Stomach smooth muscle (tissue), 2 donors: ENCODE measurements at regions not wholly inside any gene's neighbourhood (a gene's known extent, or its start where the extent isn't known, plus 50 kb on each side); places are given as distances from the start of the nearest gene placed in this dataset.

ENCODE experiments used
- H3K27ac ChIP-seq: one replicate; pipeline ENCODE4 v1.7.0; 2013; ENCODE audit warnings: mild to moderate bottlenecking, low read length, inconsistent platforms
- H3K27me3 ChIP-seq, 2 donors: one replicate each; pipeline ENCODE4 v1.7.0; 2013; ENCODE audit warnings: low read length in 2 of 2; ENCODE audit not compliant: insufficient read depth in 2 of 2, control insufficient read depth in 1 of 2
- H3K36me3 ChIP-seq, 2 donors: one replicate each; pipeline ENCODE4 v1.7.0; 2013; ENCODE audit warnings: low read length in 2 of 2; ENCODE audit not compliant: control insufficient read depth in 2 of 2, insufficient read depth in 2 of 2
- H3K4me1 ChIP-seq: one replicate; pipeline ENCODE4 v1.7.0; 2013; ENCODE audit warnings: low read length; ENCODE audit not compliant: control insufficient read depth, insufficient read depth
- H3K4me3 ChIP-seq, 2 donors: one replicate each; pipeline ENCODE4 v1.7.0; 2013; ENCODE audit warnings: low read length in 2 of 2
- H3K9ac ChIP-seq, 2 donors: one replicate each; pipeline ENCODE4 v1.7.0; 2013; ENCODE audit warnings: low read length in 2 of 2, mild to moderate bottlenecking in 1 of 2
- H3K9me3 ChIP-seq, 2 donors: one replicate each; pipeline ENCODE4 v1.7.0; 2013; ENCODE audit warnings: low read length in 2 of 2; ENCODE audit not compliant: control insufficient read depth in 2 of 2
- donor health status: healthy.
- donor health status: Pancreatic carcinoma.

DNA sequence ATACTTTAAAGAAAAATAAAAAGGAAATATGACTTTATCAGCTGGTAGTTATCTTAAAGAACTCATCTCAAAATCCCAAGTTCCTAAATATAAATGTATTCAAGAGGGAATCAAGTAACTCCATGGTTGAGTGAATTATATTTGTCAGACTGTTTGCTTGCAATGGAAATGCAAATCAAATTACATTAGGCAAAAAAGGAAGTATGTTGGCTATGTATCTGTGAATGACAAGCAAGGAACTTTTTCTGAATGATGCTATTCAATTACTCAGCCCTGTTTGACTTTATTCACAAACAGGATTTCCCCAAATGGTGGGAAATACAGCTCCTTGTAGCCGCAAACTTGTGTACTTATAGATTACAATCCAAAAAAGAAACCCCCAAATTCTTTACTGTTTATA, 309.1 kb downstream of the ARL6IP6 start:
- no peaks in the 10 kb centered on the region for H3K9me3 ChIP-seq
- H3K36me3 ChIP-seq: no peaks in the 10 kb centered on the region
- H3K27ac ChIP-seq: no peak overlapping the region
- no peaks in the 10 kb centered on the region for H3K4me1 ChIP-seq
- no peak overlapping the region for H3K9ac ChIP-seq
- H3K27me3 ChIP-seq: no peaks in the 10 kb centered on the region
- H3K4me3 ChIP-seq: no peak overlapping the region

DNA sequence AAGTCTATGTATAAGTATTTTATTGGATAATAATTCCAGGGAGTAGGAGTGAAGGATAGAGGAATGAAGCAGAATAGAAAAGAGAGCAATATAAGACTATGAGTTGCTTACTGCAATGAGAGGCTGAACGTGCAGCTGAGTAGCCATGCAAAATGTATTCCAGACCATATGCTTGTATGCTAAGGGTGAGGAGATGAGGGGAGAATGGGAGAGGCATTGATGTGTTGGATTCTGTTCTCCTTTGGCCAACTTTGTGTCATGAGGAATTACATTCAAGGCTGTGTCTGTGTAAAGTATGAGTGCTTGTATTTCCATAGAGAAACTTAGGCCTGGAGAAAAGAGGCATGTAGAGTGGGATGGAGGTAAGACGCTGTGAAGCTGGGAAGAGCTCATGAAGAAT, 301.8 kb downstream of the ARL6IP6 start:
- no peak overlapping the region for H3K9ac ChIP-seq
- H3K9me3 ChIP-seq: peaks cover 0 to 3% of the 10 kb centered on the region in 2 donors
- no peak overlapping the region for H3K27ac ChIP-seq
- H3K36me3 ChIP-seq: no peaks in the 10 kb centered on the region
- H3K27me3 ChIP-seq: no peaks in the 10 kb centered on the region
- no peaks in the 10 kb centered on the region for H3K4me1 ChIP-seq
- H3K4me3 ChIP-seq: no peak overlapping the region

GRCh38 chr2:153005071-153005730, 286.8 kb downstream of the ARL6IP6 start:
- no peak overlapping the region for H3K4me3 ChIP-seq
- no peaks in the 10 kb centered on the region for H3K36me3 ChIP-seq
- no peak overlapping the region for H3K27ac ChIP-seq
- no peaks in the 10 kb centered on the region for H3K4me1 ChIP-seq
- H3K9me3 ChIP-seq: no peaks in the 10 kb centered on the region
- no peaks in the 10 kb centered on the region for H3K27me3 ChIP-seq
- no peak overlapping the region for H3K9ac ChIP-seq

DNA sequence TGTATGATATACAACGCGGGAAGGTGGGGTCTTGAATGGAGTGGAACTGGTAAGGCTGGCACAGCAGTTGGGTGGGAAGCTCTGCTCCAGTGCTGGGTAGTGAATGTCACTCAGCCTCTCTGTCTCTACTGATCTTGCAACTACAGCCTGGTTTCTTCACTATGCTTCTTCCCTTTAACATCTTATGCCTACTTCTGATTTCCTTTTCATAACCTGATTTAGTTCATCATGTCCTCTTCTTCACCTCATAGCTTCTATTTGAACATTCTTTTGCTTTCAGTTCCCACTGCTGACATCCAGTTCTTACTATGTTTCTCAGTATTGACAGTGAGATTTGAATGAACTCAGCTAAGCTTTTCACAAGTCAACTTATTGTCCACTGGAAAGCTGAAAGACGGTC, 286.2 kb downstream of the ARL6IP6 start:
- no peaks in the 10 kb centered on the region for H3K27me3 ChIP-seq
- no peak overlapping the region for H3K4me3 ChIP-seq
- no peak overlapping the region for H3K27ac ChIP-seq
- no peaks in the 10 kb centered on the region for H3K36me3 ChIP-seq
- no peak overlapping the region for H3K9ac ChIP-seq
- no peaks in the 10 kb centered on the region for H3K9me3 ChIP-seq
- H3K4me1 ChIP-seq: no peaks in the 10 kb centered on the region

DNA sequence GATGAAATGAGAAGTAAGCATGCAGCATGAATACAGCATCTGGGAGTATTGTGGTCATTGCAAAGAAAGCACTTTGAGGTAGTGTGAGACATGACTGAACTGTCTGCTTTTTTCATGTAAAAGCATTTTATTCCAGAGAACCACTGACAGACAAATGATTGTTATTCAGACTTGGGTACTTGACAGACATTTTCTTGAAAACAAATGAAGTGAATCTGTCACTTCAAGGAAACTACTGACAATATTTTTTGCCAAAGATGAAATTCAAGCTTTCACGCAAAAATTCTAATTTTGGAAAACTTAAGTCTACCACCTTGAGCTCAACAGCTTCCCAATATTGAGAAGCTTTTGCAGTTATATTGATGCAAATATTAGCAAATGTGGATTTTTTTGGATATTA, 255.7 kb downstream of the ARL6IP6 start:
- Histone ChIP-seq H3K27me3 (no peaks in the 10 kb centered on the region), H3K27ac (no peak overlapping the region)

DNA sequence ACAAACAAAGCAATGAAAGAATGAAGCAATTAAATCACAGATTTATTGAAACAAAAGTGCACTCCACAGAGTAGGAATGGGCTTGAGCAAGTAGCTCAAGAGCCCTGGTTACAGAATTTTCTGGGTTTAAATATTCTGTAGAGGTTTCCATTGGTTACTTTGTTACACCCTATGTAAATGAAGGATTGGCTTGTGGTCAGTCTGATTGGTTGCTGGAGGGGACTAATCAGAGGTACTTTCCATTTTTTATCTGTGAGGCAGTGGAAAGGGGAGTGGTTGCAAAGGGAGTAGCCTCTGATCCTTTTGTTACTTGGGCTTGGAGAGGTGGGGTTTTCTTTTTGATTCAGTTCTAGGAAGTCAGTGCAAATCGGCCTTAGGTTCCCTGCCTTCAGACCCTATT, 253.3 kb downstream of the ARL6IP6 start:
- no peaks in the 10 kb centered on the region for H3K36me3 ChIP-seq
- no peaks in the 10 kb centered on the region for H3K27me3 ChIP-seq

More for the DNA sequence above, 255.7 kb downstream of the ARL6IP6 start:
- no peaks in the 10 kb centered on the region for H3K36me3 ChIP-seq
- no peaks in the 10 kb centered on the region for H3K4me1 ChIP-seq
- no peaks in the 10 kb centered on the region for H3K9me3 ChIP-seq
- no peak overlapping the region for H3K4me3 ChIP-seq
- H3K9ac ChIP-seq: no peak overlapping the region

GRCh38 chr2:152962446-152962845, 244.0 kb downstream of the ARL6IP6 start:
- no peak overlapping the region for H3K9ac ChIP-seq
- H3K36me3 ChIP-seq: no peaks in the 10 kb centered on the region
- H3K27me3 ChIP-seq: no peaks in the 10 kb centered on the region
- no peaks in the 10 kb centered on the region for H3K4me1 ChIP-seq
- H3K27ac ChIP-seq: no peak overlapping the region
- H3K4me3 ChIP-seq: no peak overlapping the region
- no peaks in the 10 kb centered on the region for H3K9me3 ChIP-seq

More for the DNA sequence above, 253.3 kb downstream of the ARL6IP6 start:
- no peaks in the 10 kb centered on the region for H3K9me3 ChIP-seq
- H3K27ac ChIP-seq: no peak overlapping the region
- no peak overlapping the region for H3K9ac ChIP-seq
- H3K4me1 ChIP-seq: no peaks in the 10 kb centered on the region
- no peak overlapping the region for H3K4me3 ChIP-seq

- Histone ChIP-seq H3K4me3 (no peak overlapping the region), H3K27me3 (no peaks in the 10 kb centered on the region), H3K27ac (no peak overlapping the region), H3K36me3 (no peaks in the 10 kb centered on the region), H3K9me3 (no peaks in the 10 kb centered on the region), H3K4me1 (no peaks in the 10 kb centered on the region), H3K9ac (no peak overlapping the region)
These were observed 242.9 kb downstream of the ARL6IP6 start for GRCh38 chr2:152961351-152961750.

DNA sequence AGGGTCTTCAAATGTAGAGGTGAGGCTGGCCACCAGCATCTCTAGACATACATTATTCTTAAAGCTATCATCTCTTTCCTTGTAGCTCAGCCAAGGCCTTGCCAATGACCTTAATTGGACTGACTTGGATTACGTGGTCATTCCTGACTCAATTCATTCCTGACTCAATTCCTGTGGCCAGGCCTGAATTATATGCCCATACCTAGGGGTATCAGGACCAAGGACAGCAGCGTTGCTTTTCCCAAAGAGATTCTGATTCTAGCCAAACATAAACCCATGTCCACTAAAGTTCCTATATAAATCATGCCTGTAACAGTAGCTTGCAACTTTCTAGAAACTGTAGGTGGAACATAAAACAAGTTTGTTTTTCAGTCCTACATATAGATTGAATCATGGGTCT, 231.7 kb downstream of the ARL6IP6 start:
- Histone ChIP-seq H3K9ac (no peak overlapping the region), H3K9me3 (no peaks in the 10 kb centered on the region), H3K4me3 (no peak overlapping the region), H3K36me3 (no peaks in the 10 kb centered on the region), H3K4me1 (no peaks in the 10 kb centered on the region), H3K27me3 (no peaks in the 10 kb centered on the region), H3K27ac (no peak overlapping the region)

DNA sequence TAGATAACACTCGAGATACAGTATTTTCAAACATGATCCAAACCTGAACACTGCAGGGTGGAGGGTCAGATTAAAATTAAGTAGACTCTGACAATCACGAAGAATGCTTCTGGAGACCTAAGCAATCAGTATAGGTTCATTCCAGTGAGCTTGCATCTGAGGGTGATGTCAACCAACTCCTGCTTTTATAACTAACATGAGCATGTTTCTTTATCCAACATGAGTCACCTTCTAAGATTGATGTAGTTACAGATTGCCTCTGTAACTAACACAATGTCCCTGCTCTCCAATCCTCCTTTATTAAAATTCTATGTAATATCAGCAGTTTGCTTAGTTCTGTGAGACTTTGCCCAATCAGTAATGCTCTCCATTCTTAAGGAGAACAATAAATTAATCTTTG, 225.7 kb downstream of the ARL6IP6 start:
- Histone ChIP-seq H3K36me3 (no peaks in the 10 kb centered on the region), H3K4me1 (no peaks in the 10 kb centered on the region), H3K9ac (no peak overlapping the region)

DNA sequence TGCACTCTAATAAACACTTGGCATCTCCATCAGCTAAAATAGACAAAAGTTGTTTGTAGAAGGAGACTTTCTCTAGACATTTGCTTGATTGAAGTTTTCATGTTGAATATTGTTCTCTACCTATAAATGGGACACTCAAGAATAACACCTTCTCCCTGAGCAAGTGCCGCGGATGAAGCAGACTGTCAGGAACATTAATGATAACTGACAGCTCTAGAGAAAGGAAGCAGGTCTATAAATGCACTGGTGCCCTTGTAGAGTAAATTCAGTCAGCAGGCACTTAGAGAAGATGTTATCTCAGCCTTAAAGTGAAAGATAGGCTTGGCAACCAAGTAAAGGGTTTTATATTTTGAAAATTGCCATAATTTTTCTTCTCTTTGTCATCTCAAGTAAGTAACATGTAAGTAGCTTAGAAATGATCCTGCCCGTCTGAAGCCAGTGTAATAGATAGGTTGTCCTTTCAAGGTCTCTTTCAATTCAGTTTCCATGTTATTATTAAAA, 224.6 kb downstream of the ARL6IP6 start:
- H3K36me3 ChIP-seq: no peaks in the 10 kb centered on the region
- no peaks in the 10 kb centered on the region for H3K4me1 ChIP-seq
- H3K27ac ChIP-seq: no peak overlapping the region
- H3K9ac ChIP-seq: no peak overlapping the region
- H3K27me3 ChIP-seq: no peaks in the 10 kb centered on the region
- no peaks in the 10 kb centered on the region for H3K9me3 ChIP-seq
- H3K4me3 ChIP-seq: no peak overlapping the region

More for the DNA sequence above, 225.7 kb downstream of the ARL6IP6 start:
- Histone ChIP-seq H3K27me3 (no peaks in the 10 kb centered on the region), H3K27ac (no peak overlapping the region), H3K4me3 (no peak overlapping the region), H3K9me3 (no peaks in the 10 kb centered on the region)
